ENCODE measurements at regions not wholly inside any gene's neighbourhood (a gene's known extent, or its start where the extent isn't known, plus 50 kb on each side); places are given as distances from the start of the nearest gene placed in this dataset.

DNA sequence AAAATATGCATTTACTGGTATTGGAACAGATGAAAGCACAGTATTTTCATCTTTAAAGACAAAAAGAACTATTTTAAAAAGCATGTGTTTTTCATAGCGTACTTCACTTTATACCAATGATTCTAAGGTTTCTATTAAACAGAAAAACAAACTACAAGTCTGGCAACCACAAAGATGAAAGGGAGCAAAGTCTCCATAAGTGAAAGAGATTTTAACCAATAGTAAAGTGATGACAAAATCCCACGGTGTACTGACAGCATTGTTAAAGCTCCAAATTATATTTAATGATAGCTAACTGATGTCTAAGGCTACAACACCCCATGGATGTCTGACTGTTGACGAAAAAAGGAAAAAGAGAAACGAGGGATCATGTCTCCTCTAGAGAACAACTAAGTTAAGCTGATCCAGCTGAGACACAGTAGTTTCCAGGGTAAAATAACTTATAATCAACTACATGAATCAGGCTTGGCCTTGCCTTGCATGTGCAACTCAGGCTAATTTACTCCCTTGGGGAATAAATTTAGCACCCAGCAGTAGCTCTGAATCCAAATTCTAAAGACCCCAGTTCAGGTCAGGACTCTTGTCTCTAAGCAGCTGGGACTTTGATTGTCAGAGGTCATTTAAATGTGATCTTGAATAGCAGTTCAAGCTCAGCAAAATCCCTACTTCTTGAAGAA is 56.0 kb upstream of the TAB2 start:
- TF ChIP-seq, protein P1, sequence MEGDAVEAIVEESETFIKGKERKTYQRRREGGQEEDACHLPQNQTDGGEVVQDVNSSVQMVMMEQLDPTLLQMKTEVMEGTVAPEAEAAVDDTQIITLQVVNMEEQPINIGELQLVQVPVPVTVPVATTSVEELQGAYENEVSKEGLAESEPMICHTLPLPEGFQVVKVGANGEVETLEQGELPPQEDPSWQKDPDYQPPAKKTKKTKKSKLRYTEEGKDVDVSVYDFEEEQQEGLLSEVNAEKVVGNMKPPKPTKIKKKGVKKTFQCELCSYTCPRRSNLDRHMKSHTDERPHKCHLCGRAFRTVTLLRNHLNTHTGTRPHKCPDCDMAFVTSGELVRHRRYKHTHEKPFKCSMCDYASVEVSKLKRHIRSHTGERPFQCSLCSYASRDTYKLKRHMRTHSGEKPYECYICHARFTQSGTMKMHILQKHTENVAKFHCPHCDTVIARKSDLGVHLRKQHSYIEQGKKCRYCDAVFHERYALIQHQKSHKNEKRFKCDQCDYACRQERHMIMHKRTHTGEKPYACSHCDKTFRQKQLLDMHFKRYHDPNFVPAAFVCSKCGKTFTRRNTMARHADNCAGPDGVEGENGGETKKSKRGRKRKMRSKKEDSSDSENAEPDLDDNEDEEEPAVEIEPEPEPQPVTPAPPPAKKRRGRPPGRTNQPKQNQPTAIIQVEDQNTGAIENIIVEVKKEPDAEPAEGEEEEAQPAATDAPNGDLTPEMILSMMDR (IDR thresholded peaks at IDR 0.05; ENCODE audit: low read depth, low read length) = no peak
- no peak overlapping the region for H3K4me3 ChIP-seq
- H3K27me3 ChIP-seq = no peaks in the 10 kb centered on the region
- H3K27ac ChIP-seq = peak overlapping the region; percentile 88
- H3K9me3 ChIP-seq (ENCODE audit: low read depth) = no peaks in the 10 kb centered on the region
- peaks cover 28% of the 10 kb centered on the region for H3K4me1 ChIP-seq (ENCODE audit: low read depth)
- DNase-seq (ENCODE audit: low read depth in 1 of 2, low spot score in 1 of 2) = no peak
- no peaks in the 10 kb centered on the region for H3K36me3 ChIP-seq

DNA sequence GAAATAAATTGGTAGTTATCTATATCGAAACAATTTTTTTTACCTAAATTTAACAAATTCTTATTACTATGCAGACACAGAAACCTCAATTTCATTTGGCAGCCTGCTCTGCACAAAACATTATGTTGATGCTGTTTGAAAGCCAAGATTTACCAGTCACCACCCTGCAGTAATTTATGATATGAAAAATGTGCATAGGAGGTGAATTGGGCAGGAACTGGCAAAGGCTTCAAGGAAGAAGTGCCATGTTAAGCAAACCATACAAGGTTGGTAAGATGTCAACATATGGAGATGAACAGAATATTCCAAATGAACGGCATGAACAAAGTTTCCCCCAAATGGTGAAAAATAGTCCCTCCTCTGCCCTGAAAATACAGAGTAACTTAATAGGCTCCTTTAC is 54.2 kb upstream of the TAB2 start:
- TF ChIP-seq, protein P1 (IDR thresholded peaks at IDR 0.05; ENCODE audit: low read depth, low read length) = no peak

DNA sequence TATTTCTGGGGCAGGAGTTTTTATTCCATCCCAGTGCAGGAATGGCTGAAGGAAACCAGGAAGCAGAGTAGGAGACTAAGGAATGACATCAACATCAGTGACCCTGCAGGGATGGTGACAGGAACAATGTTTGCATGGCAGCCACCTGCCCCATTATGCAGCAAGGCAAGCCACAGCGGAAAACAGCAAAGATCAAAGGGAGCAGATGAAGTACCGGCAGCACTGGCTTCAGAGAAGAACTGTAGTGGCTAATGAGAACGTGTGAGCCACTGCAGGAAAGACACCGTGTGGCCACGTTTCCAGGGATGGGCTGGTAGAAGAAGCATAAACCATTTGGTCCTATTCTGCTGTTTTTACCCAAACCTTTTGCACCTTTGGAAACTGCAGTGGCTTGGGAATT is 52.9 kb upstream of the TAB2 start:
- Histone ChIP-seq H3K36me3 (no peaks in the 10 kb centered on the region), H3K4me1 (ENCODE audit: low read depth) (peaks cover 28% of the 10 kb centered on the region), H3K4me3 (no peak overlapping the region), H3K27me3 (no peaks in the 10 kb centered on the region), H3K9me3 (ENCODE audit: low read depth) (no peaks in the 10 kb centered on the region), H3K27ac (no peak overlapping the region)
- no peak for DNase-seq (ENCODE audit: low read depth in 1 of 2, low spot score in 1 of 2)
- TF ChIP-seq, protein P1 (IDR thresholded peaks at IDR 0.05; ENCODE audit: low read depth, low read length) = no peak

More for the DNA sequence above, 54.2 kb upstream of the TAB2 start:
- H3K27me3 ChIP-seq = no peaks in the 10 kb centered on the region
- no peak overlapping the region for H3K27ac ChIP-seq
- no peak overlapping the region for H3K4me3 ChIP-seq
- H3K9me3 ChIP-seq (ENCODE audit: low read depth) = no peaks in the 10 kb centered on the region
- DNase-seq (ENCODE audit: low read depth in 1 of 2, low spot score in 1 of 2) = no peak
- H3K36me3 ChIP-seq = no peaks in the 10 kb centered on the region
- peaks cover 25% of the 10 kb centered on the region for H3K4me1 ChIP-seq (ENCODE audit: low read depth)

DNA sequence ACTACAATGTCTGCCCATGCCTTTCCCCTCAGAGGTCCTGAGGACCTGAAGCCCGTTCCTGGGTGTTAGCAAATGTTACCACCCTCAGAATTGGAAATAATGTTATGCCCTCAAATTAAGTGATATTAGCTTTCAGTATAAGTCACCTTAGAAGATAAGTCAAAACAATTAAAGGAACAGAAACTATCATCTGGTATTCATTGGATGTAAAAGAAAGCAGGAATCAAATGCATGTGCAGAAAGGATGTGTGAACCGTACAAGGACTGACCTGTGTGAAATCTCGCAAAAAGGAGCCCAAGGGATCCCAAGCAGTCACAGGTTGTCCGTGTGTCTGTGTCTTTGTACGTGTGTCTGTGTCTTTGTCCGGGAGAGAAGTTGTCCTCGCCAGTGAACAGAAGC is 51.6 kb upstream of the TAB2 start:
- DNase-seq (ENCODE audit: low read depth in 1 of 2, low spot score in 1 of 2) = no peak
- no peaks in the 10 kb centered on the region for H3K36me3 ChIP-seq
- H3K4me1 ChIP-seq (ENCODE audit: low read depth) = peaks cover 15% of the 10 kb centered on the region
- no peaks in the 10 kb centered on the region for H3K9me3 ChIP-seq (ENCODE audit: low read depth)
- H3K27ac ChIP-seq = no peak overlapping the region
- H3K4me3 ChIP-seq = no peak overlapping the region
- H3K27me3 ChIP-seq = no peaks in the 10 kb centered on the region
- TF ChIP-seq, protein P1 (IDR thresholded peaks at IDR 0.05; ENCODE audit: low read depth, low read length) = no peak

DNA sequence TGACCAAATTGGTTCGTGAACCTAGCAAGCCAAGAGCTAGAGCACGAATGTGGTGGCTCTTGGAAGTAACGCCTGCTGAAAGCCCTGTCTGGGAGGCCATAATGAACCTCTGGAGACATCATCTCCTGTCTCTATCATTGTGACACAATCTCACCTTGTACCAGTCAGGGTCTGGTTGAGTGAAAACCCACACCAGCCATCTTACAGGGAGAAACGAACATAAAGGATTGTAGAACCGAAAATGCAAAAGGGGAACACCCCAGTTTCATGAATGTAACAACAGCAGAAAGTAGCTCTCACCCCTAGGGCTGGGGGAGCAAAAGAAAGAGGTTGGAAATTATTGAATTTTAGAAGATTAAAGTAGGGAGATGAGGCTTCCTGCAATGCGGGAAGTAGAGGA is 50.9 kb upstream of the TAB2 start:
- Histone ChIP-seq H3K27me3 (no peaks in the 10 kb centered on the region), H3K4me1 (ENCODE audit: low read depth) (peaks cover 8% of the 10 kb centered on the region), H3K4me3 (no peak overlapping the region), H3K9me3 (ENCODE audit: low read depth) (no peaks in the 10 kb centered on the region), H3K27ac (no peak overlapping the region), H3K36me3 (no peaks in the 10 kb centered on the region)
- TF ChIP-seq, protein P1 (IDR thresholded peaks at IDR 0.05; ENCODE audit: low read depth, low read length) = no peak
- no peak for DNase-seq (ENCODE audit: low read depth in 1 of 2, low spot score in 1 of 2)

Measured in cardiac muscle cell (in vitro differentiated cells and primary cell).